T-cell (primary cell): ENCODE measurements at regions not wholly inside any gene's neighbourhood (a gene's known extent, or its start where the extent isn't known, plus 50 kb on each side); places are given as distances from the start of the nearest gene placed in this dataset.

Source experiments
- ATAC-seq, 4 experiments: fragments of 200-7000 bp in 3 of 4; fragments of 150-1000 bp in 1 of 4; cut with Tn5 transposase; replicated peaks in 1 of 4; 1 replicate in 3 of 4; 2 replicates in 1 of 4; pipeline ENCODE4 v1.10.0; 2021; ENCODE audit warnings: moderate library complexity in 3 of 4, mild to moderate bottlenecking in 2 of 4, moderate number of reproducible peaks in 1 of 4
- CTCF ChIA-PET, 2 donors: fragments of 300-600 bp; sonication (Branson Sonifier 250); formaldehyde crosslinking; loops; one replicate each; lab custom pipeline; 2022; ENCODE audit warnings: antibody characterized with exemption in 2 of 2; lab: Charles Lee
- POLR2A ChIA-PET, 2 donors: fragments of 300-600 bp; sonication (Branson Sonifier 250); formaldehyde crosslinking; loops; one replicate each; lab custom pipeline; 2022; ENCODE audit warnings: antibody characterized with exemption in 2 of 2; lab: Charles Lee
- DNase-seq, 35 experiments: peaks; one replicate each; pipeline versions ENCODE4 v3.0.0 to v3.0.0-alpha.2; 2013 to 2023
- H3K27ac ChIP-seq: one replicate; pipeline ENCODE4 v1.5.1; 2013; ENCODE audit warnings: low read length
- H3K27me3 ChIP-seq, 2 experiments: replicated peaks in 1 of 2; 1 replicate in 1 of 2; 2 replicates in 1 of 2; pipeline versions ENCODE4 v1.6.1 to v1.7.0; 2013; ENCODE audit warnings: low read length in 1 of 2, mixed read lengths in 1 of 2; ENCODE audit not compliant: control insufficient read depth in 2 of 2, insufficient read depth in 2 of 2; ENCODE audit errors: extremely low read depth in 1 of 2
- H3K36me3 ChIP-seq, 2 donors: 1 replicate in 1 of 2; 2 replicates in 1 of 2; pipeline versions ENCODE4 v1.6.1 to v1.7.0; 2013; ENCODE audit warnings: low read length in 1 of 2; ENCODE audit not compliant: control insufficient read depth in 2 of 2, insufficient read depth in 1 of 2; ENCODE audit errors: extremely low read depth in 1 of 2
- H3K4me1 ChIP-seq, 2 experiments: 1 replicate in 1 of 2; 2 replicates in 1 of 2; pipeline versions ENCODE4 v1.6.1 to v1.7.0; 2013; ENCODE audit warnings: low read length in 2 of 2, mixed read lengths in 1 of 2; ENCODE audit not compliant: insufficient read depth in 2 of 2, control insufficient read depth in 1 of 2; ENCODE audit errors: extremely low read depth in 1 of 2
- H3K4me3 ChIP-seq, 2 donors: 1 replicate in 1 of 2; 2 replicates in 1 of 2; pipeline versions ENCODE4 v1.5.1 to v1.7.0; 2013; ENCODE audit warnings: mild to moderate bottlenecking in 2 of 2, low read length in 1 of 2, moderate library complexity in 1 of 2; ENCODE audit not compliant: control insufficient read depth in 1 of 2; ENCODE audit errors: extremely low read depth in 1 of 2
- H3K9me3 ChIP-seq: 2 replicates; pipeline ENCODE4 v1.7.0; 2013
- H3K27ac Mint-ChIP-seq, 2 donors: one replicate each; pipeline ENCODE4 v1.8.0; 2020 to 2021; ENCODE audit warnings: mild to moderate bottlenecking in 2 of 2, mixed read lengths in 2 of 2
- H3K27me3 Mint-ChIP-seq, 2 donors: one replicate each; pipeline ENCODE4 v1.8.0; 2021 to 2022; ENCODE audit warnings: mixed read lengths in 2 of 2
- H3K36me3 Mint-ChIP-seq: one replicate; pipeline ENCODE4 v1.8.0; 2021; ENCODE audit warnings: mixed read lengths
- H3K4me1 Mint-ChIP-seq, 3 donors: one replicate each; pipeline ENCODE4 v1.8.0; 2020 to 2022; ENCODE audit warnings: mixed read lengths in 3 of 3, mild to moderate bottlenecking in 1 of 3
- H3K4me3 Mint-ChIP-seq, 3 donors: one replicate each; pipeline ENCODE4 v1.8.0; 2020 to 2022; ENCODE audit warnings: mild to moderate bottlenecking in 3 of 3, mixed read lengths in 3 of 3, moderate library complexity in 3 of 3
- H3K9me3 Mint-ChIP-seq, 3 donors: one replicate each; pipeline ENCODE4 v1.8.0; 2020 to 2022; ENCODE audit warnings: mixed read lengths in 3 of 3
- WGBS: methylation state at CpG from one replicate; pipeline ENCODE4 v1.1.5; 2013; ENCODE audit warnings: missing lambda C conversion rate; ENCODE audit not compliant: insufficient coverage; 5-methylcytosine and 5-hydroxymethylcytosine counted together

DNA sequence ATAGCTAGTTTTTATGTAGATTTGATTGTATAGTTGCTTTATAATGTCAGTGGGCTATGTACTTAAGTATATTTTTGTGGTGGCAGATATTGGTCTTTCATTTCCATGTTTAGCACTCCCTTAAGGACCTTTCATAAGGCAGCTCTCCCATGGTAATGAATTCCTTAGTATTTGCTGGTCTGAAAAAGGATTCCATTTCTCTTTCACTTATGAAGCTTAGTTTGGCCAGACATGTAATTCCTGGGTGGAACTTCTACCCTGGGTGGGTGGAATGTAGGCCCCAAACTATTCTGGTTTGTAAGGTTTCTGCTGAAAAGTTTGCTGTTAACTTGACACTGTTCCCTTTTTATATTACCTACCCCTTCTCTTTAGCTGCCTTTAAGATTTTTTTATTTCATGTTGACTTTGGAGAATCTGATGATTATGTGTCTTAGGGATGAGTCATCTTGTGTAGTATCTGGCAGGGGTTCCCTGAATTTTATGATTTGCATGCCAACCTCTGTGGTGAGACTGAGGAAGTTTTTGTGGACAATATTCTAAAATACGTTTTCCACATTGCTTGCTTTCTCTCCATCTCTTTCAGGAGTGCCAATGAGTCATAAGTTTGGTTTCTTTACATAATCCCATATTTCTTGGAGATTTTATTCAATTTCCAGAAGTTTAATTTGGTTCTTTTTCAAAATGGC lies 65.4 kb upstream of the VRK2 start:
- POLR2A ChIA-PET: interaction anchor here in 1 of 2 donors (0.6 kb wide), 1 partner anchor 679 kb away, joined by 4 read pairs; no protein-coding TSS in a partner anchor

DNA sequence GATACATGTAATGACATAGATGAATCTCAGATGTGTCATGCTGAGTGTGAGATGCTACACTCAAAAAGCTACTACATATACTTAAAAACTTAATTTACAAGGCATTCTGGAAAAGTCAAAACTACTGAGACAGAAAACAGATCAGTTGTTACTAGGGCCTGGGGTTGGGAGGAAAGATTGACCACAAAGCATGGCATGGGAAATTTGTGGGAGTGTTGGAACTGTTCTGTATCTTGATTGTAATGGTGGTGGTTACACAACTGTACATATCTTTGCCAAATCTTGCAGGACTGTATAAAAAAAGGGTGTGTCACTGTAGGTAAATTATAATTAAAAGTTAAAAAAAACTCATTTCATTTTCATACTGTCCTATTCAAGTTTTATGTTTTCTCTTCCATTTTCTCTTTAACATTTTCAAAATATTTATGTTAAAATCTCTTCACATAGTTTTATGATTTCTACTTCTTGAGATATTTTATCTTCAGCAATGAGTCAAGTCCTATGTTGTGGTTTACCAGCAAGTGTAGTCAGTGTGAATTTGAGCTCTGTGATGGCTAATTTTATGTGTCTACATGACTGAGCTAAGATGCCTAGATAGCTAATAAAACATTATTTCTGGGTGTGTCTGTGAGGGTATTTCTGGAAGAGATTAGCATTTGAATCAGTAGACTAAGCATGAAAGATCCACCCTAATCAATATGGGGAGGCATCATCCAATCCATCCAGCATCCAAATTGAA lies 58.6 kb upstream of the VRK2 start:
- no peaks in the 10 kb centered on the region for H3K9me3 ChIP-seq
- Mint-ChIP-seq H3K27me3 (peaks cover 0 to 1% of the 10 kb centered on the region in 2 donors), H3K36me3 (peaks cover 1% of the 10 kb centered on the region), H3K9me3 (peaks cover 0 to 3% (median under 1%) of the 10 kb centered on the region in 3 donors), H3K4me1 (no peaks in the 10 kb centered on the region), H3K27ac (no peak overlapping the region), H3K4me3 (no peak overlapping the region)
- H3K4me1 ChIP-seq: no peaks in the 10 kb centered on the region
- CTCF ChIA-PET: no interaction called here
- no peak overlapping the region for H3K27ac ChIP-seq
- H3K4me3 ChIP-seq: no peak overlapping the region
- H3K27me3 ChIP-seq: no peaks in the 10 kb centered on the region
- POLR2A ChIA-PET: no interaction called here
- H3K36me3 ChIP-seq: no peaks in the 10 kb centered on the region
- DNase-seq (no peak), ATAC-seq (no peak)

More for the DNA sequence above, 65.4 kb upstream of the VRK2 start:
- Mint-ChIP-seq H3K9me3 (peaks cover 2 to 19% (median 5%) of the 10 kb centered on the region in 3 donors), H3K4me3 (no peak overlapping the region), H3K27ac (no peak overlapping the region), H3K36me3 (peaks cover 6% of the 10 kb centered on the region), H3K4me1 (no peaks in the 10 kb centered on the region), H3K27me3 (peaks cover 3 to 4% of the 10 kb centered on the region in 2 donors)
- H3K9me3 ChIP-seq: no peaks in the 10 kb centered on the region
- CTCF ChIA-PET: no interaction called here
- no peaks in the 10 kb centered on the region for H3K4me1 ChIP-seq
- H3K36me3 ChIP-seq: no peaks in the 10 kb centered on the region
- no CpG with 5 or more reads among the region's 1 CpG for WGBS
- no peak overlapping the region for H3K27ac ChIP-seq
- DNase-seq (no peak), ATAC-seq (no peak)
- peaks cover 0 to 8% of the 10 kb centered on the region in 2 experiments for H3K27me3 ChIP-seq
- H3K4me3 ChIP-seq: no peak overlapping the region

DNA sequence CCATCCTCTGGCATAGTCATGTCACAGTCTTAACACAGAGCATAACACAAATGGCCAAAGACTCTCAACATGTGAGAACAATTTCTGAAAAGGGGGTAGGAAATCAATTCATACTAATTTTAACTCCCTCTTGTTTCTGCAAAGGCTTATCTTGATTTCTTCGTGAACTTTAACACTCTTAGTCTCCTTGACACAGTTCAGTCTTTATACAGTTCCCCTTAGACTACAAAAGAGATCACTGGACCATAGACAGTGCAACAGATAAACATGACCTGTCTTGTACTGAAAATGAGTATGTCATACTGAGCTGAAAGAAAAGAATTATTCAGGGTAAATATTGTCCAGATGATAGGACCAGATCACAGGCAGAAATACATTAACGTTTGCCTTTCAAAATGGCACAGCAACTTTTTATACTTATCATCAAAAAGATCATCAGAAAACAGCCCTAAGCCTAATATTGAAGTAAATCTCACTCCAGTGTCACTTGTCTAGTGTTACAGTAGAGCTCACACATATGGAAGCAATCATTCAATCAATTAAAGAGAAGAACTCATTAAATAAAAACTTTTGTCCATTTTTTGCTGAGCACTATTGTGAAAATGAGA lies 56.4 kb upstream of the VRK2 start:
- Mint-ChIP-seq H3K27me3 (no peaks in the 10 kb centered on the region), H3K36me3 (no peaks in the 10 kb centered on the region), H3K27ac (no peak overlapping the region), H3K4me3 (no peak overlapping the region), H3K4me1 (no peaks in the 10 kb centered on the region), H3K9me3 (no peaks in the 10 kb centered on the region)
- no peaks in the 10 kb centered on the region for H3K4me1 ChIP-seq
- H3K4me3 ChIP-seq: no peak overlapping the region
- H3K36me3 ChIP-seq: no peaks in the 10 kb centered on the region
- POLR2A ChIA-PET: no interaction called here
- H3K27me3 ChIP-seq: no peaks in the 10 kb centered on the region
- H3K27ac ChIP-seq: no peak overlapping the region
- DNase-seq: no peak
- no CpG with 5 or more reads among the region's 2 CpGs for WGBS
- no peak for ATAC-seq
- CTCF ChIA-PET: no interaction called here
- H3K9me3 ChIP-seq: no peaks in the 10 kb centered on the region
